ENCODE measurements at regions not wholly inside any gene's neighbourhood (a gene's known extent, or its start where the extent isn't known, plus 50 kb on each side); places are given as distances from the start of the nearest gene placed in this dataset.
"Not testable (repeated sequence)": the region's sequence is repeated elsewhere in the genome, so short reads cannot be mapped to it uniquely, and the experiment has no call there.

- no peak for DNase-seq
Measured at GRCh38 chr7:50853311-50853710, 70.6 kb upstream of the GRB10 start.

GRCh38 chr7:50852901-50853300 is 70.2 kb upstream of the GRB10 start:
- no peak for DNase-seq

- DNase-seq: no peak
Measured at GRCh38 chr7:50851891-50852290, 69.2 kb upstream of the GRB10 start.

GRCh38 chr7:50851451-50851850 is 68.8 kb upstream of the GRB10 start:
- no peak for DNase-seq

GRCh38 chr7:50849991-50850390 is 67.3 kb upstream of the GRB10 start:
- no peak for DNase-seq

- DNase-seq: no peak
Measured at GRCh38 chr7:50848203-50848602, 65.5 kb upstream of the GRB10 start.

GRCh38 chr7:50844861-50845260 is 62.2 kb upstream of the GRB10 start:
- DNase-seq: not testable (repeated sequence)

- DNase-seq: no peak
Measured at GRCh38 chr7:50842041-50842440, 59.3 kb upstream of the GRB10 start.

- no peak for DNase-seq
Measured at GRCh38 chr7:50838675-50839377, 56.1 kb upstream of the GRB10 start.

- DNase-seq: no peak
Measured at GRCh38 chr7:50837965-50838364, 55.3 kb upstream of the GRB10 start.

GRCh38 chr7:50836646-50837045 is 54.0 kb upstream of the GRB10 start:
- DNase-seq: no peak

GRCh38 chr7:50835156-50835555 is 52.5 kb upstream of the GRB10 start:
- no peak for DNase-seq

- no peak for DNase-seq
Measured at GRCh38 chr7:50834679-50835078, 52.0 kb upstream of the GRB10 start.

- no peak for DNase-seq
Measured at GRCh38 chr7:50834031-50834535, 51.4 kb upstream of the GRB10 start.

- DNase-seq: no peak
Measured at GRCh38 chr7:50832744-50833143, 50.0 kb upstream of the GRB10 start.
